Liver (tissue), 3 donors: ENCODE measurements at regions not wholly inside any gene's neighbourhood (a gene's known extent, or its start where the extent isn't known, plus 50 kb on each side); places are given as distances from the start of the nearest gene placed in this dataset.

ENCODE experiments used
- EGR1 ChIP-seq, 2 donors: IDR thresholded peaks; 2 replicates each; pipeline ENCODE4 v1.6.1; 2016 to 2018; ENCODE audit warnings: antibody characterized with exemption in 2 of 2, low read depth in 2 of 2
- GABPA ChIP-seq, 2 donors: IDR thresholded peaks in 1 of 2; conservative IDR thresholded peaks in 1 of 2; 2 replicates each; pipeline ENCODE4 v1.6.1; 2016; ENCODE audit warnings: antibody characterized with exemption in 2 of 2, mild to moderate bottlenecking in 1 of 2, moderate library complexity in 1 of 2
- JUND ChIP-seq, 2 donors: IDR thresholded peaks; 2 replicates each; pipeline ENCODE4 v1.6.1; 2016; ENCODE audit warnings: antibody characterized with exemption in 2 of 2
- NR2F2 ChIP-seq: IDR thresholded peaks from 2 replicates; pipeline ENCODE4 v1.6.1; 2016; ENCODE audit warnings: antibody characterized with exemption
- RAD21 ChIP-seq, 2 donors: IDR thresholded peaks; 2 replicates each; pipeline ENCODE4 v1.6.1; 2016; ENCODE audit warnings: antibody characterized with exemption in 2 of 2, mild to moderate bottlenecking in 2 of 2
- SP1 ChIP-seq: IDR thresholded peaks from 2 replicates; pipeline ENCODE4 v1.6.1; 2018; ENCODE audit warnings: antibody characterized with exemption, mild to moderate bottlenecking
- TAF1 ChIP-seq: conservative IDR thresholded peaks from 2 replicates; pipeline ENCODE4 v1.6.1; 2016; ENCODE audit warnings: antibody characterized with exemption, mild to moderate bottlenecking
- YY1 ChIP-seq: IDR thresholded peaks from 2 replicates; pipeline ENCODE4 v1.6.1; 2016; ENCODE audit warnings: antibody characterized with exemption, mild to moderate bottlenecking
- TF ChIP-seq, protein P1 (sequence below): fragments of 150-350 bp; IDR thresholded peaks from 2 replicates; pipeline ENCODE4 v1.5.1; 2017; ENCODE audit warnings: improper control_type of control experiment, low read depth, low read length; ENCODE audit not compliant: missing input control
- TF ChIP-seq, protein P2 (sequence below): IDR thresholded peaks from 2 replicates; pipeline ENCODE4 v1.6.1; 2016; ENCODE audit warnings: antibody characterized with exemption
- TF ChIP-seq, protein P3 (sequence below): IDR thresholded peaks from 2 replicates; pipeline ENCODE4 v1.6.1; 2016; ENCODE audit warnings: antibody characterized with exemption
- TF ChIP-seq, protein P4 (sequence below): IDR thresholded peaks from 2 replicates; pipeline ENCODE4 v1.6.1; 2016; ENCODE audit warnings: antibody characterized with exemption, mild to moderate bottlenecking
- donor health status: healthy.
- donor health status: healthy.

DNA sequence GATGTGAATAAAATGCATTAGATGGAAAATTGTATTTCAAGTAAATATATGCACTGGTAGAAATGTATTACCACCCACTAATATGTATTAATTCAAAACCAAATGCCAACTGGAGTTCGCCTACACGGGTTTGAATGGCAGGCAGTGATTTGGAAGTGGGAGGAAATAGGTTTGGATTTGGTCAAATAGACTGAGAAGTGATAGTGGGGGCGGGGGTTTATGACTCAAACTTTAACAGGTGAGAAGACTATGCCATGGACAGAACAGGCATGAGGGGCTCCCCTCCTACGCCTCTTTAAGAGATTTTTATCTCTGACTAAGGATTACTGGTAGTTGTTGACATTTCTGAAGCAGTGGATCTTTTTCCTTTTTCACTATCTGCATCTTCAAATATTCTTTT, 677.8 kb downstream of the NTRK3 start:
- no peak for TF ChIP-seq RAD21 (IDR thresholded peaks at IDR 0.05)
- TF ChIP-seq, protein P1, sequence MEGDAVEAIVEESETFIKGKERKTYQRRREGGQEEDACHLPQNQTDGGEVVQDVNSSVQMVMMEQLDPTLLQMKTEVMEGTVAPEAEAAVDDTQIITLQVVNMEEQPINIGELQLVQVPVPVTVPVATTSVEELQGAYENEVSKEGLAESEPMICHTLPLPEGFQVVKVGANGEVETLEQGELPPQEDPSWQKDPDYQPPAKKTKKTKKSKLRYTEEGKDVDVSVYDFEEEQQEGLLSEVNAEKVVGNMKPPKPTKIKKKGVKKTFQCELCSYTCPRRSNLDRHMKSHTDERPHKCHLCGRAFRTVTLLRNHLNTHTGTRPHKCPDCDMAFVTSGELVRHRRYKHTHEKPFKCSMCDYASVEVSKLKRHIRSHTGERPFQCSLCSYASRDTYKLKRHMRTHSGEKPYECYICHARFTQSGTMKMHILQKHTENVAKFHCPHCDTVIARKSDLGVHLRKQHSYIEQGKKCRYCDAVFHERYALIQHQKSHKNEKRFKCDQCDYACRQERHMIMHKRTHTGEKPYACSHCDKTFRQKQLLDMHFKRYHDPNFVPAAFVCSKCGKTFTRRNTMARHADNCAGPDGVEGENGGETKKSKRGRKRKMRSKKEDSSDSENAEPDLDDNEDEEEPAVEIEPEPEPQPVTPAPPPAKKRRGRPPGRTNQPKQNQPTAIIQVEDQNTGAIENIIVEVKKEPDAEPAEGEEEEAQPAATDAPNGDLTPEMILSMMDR = no peak
- TF ChIP-seq TAF1 = no peak
- TF ChIP-seq EGR1 (IDR thresholded peaks at IDR 0.05; ENCODE audit: low read depth in 2 of 2) = no peak
- TF ChIP-seq, protein P2, sequence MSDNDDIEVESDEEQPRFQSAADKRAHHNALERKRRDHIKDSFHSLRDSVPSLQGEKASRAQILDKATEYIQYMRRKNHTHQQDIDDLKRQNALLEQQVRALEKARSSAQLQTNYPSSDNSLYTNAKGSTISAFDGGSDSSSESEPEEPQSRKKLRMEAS = no peak
- TF ChIP-seq JUND (IDR thresholded peaks at IDR 0.05) = no peak
- TF ChIP-seq GABPA (IDR thresholded peaks at IDR 0.05 in 1 of 2, conservative IDR thresholded peaks at IDR 0.05 in 1 of 2) = no peak
- TF ChIP-seq, protein P3, sequence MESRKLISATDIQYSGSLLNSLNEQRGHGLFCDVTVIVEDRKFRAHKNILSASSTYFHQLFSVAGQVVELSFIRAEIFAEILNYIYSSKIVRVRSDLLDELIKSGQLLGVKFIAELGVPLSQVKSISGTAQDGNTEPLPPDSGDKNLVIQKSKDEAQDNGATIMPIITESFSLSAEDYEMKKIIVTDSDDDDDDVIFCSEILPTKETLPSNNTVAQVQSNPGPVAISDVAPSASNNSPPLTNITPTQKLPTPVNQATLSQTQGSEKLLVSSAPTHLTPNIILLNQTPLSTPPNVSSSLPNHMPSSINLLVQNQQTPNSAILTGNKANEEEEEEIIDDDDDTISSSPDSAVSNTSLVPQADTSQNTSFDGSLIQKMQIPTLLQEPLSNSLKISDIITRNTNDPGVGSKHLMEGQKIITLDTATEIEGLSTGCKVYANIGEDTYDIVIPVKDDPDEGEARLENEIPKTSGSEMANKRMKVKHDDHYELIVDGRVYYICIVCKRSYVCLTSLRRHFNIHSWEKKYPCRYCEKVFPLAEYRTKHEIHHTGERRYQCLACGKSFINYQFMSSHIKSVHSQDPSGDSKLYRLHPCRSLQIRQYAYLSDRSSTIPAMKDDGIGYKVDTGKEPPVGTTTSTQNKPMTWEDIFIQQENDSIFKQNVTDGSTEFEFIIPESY = no peak
- no peak for TF ChIP-seq SP1
- TF ChIP-seq, protein P4, sequence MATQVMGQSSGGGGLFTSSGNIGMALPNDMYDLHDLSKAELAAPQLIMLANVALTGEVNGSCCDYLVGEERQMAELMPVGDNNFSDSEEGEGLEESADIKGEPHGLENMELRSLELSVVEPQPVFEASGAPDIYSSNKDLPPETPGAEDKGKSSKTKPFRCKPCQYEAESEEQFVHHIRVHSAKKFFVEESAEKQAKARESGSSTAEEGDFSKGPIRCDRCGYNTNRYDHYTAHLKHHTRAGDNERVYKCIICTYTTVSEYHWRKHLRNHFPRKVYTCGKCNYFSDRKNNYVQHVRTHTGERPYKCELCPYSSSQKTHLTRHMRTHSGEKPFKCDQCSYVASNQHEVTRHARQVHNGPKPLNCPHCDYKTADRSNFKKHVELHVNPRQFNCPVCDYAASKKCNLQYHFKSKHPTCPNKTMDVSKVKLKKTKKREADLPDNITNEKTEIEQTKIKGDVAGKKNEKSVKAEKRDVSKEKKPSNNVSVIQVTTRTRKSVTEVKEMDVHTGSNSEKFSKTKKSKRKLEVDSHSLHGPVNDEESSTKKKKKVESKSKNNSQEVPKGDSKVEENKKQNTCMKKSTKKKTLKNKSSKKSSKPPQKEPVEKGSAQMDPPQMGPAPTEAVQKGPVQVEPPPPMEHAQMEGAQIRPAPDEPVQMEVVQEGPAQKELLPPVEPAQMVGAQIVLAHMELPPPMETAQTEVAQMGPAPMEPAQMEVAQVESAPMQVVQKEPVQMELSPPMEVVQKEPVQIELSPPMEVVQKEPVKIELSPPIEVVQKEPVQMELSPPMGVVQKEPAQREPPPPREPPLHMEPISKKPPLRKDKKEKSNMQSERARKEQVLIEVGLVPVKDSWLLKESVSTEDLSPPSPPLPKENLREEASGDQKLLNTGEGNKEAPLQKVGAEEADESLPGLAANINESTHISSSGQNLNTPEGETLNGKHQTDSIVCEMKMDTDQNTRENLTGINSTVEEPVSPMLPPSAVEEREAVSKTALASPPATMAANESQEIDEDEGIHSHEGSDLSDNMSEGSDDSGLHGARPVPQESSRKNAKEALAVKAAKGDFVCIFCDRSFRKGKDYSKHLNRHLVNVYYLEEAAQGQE = no peak
- TF ChIP-seq YY1 = no peak
- no peak for TF ChIP-seq NR2F2
